SU-DHL-6 (cell line): ENCODE measurements at regions not wholly inside any gene's neighbourhood (a gene's known extent, or its start where the extent isn't known, plus 50 kb on each side); places are given as distances from the start of the nearest gene placed in this dataset.

ENCODE experiments used
- H2AFZ ChIP-seq: fragments of 200-600 bp; sonication (generic); 2 replicates; pipeline ENCODE4 v1.6.1; 2014; ENCODE audit warnings: low read depth, mild to moderate bottlenecking, moderate library complexity, mixed read lengths, antibody characterized with exemption, low read length; ENCODE audit not compliant: severe bottlenecking
- H3F3A ChIP-seq: fragments of 200-600 bp; shearing (Covaris generic); 2 replicates; pipeline ENCODE4 v1.6.0; 2016; ENCODE audit warnings: antibody characterized with exemption, mild to moderate bottlenecking; ENCODE audit not compliant: insufficient read depth
- H3K27ac ChIP-seq: fragments of 200-600 bp; sonication (generic); 2 replicates; pipeline ENCODE4 v1.5.1; 2016; ENCODE audit warnings: low read depth, mild to moderate bottlenecking, low read length, moderate library complexity, mixed read lengths
- H3K27me3 ChIP-seq: fragments of 200-600 bp; sonication (generic), shearing (Covaris generic); 2 replicates; pipeline ENCODE4 v1.6.0; 2014; ENCODE audit warnings: mild to moderate bottlenecking, low read length
- H3K36me3 ChIP-seq: fragments of 200-600 bp; sonication (generic); 2 replicates; pipeline ENCODE4 v1.6.1; 2014; ENCODE audit warnings: mild to moderate bottlenecking, low read length, mixed read lengths
- H3K4me2 ChIP-seq: fragments of 300-600, 200-600 bp; shearing (Covaris generic), sonication (generic); 2 replicates; pipeline ENCODE4 v1.6.0; 2014; ENCODE audit warnings: low read length, low read depth, mild to moderate bottlenecking; ENCODE audit not compliant: poor library complexity, severe bottlenecking
- H3K4me3 ChIP-seq: fragments of 200-600 bp; sonication (generic); 2 replicates; pipeline ENCODE4 v1.5.1; 2014; ENCODE audit warnings: antibody characterized with exemption, low read length, mild to moderate bottlenecking, mixed read lengths; ENCODE audit not compliant: insufficient read depth, poor library complexity, severe bottlenecking
- H3K79me2 ChIP-seq: fragments of 200-600 bp; sonication (generic); 2 replicates; pipeline ENCODE4 v1.6.1; 2014; ENCODE audit warnings: mild to moderate bottlenecking, low read length, moderate library complexity; ENCODE audit not compliant: insufficient read depth
- H3K9ac ChIP-seq: fragments of 200-600 bp; sonication (generic); 2 replicates; pipeline ENCODE4 v1.7.0; 2014; ENCODE audit warnings: mild to moderate bottlenecking, low read length
- H3K9me2 ChIP-seq: fragments of 200-600 bp; sonication (generic); replicated peaks from 2 replicates; pipeline ENCODE4 v1.6.1; 2014; ENCODE audit warnings: low read length; ENCODE audit not compliant: insufficient read depth
- H3K9me3 ChIP-seq: fragments of 200-600 bp; sonication (generic); 2 replicates; pipeline ENCODE4 v1.6.1; 2014; ENCODE audit warnings: low read length, mixed read lengths; ENCODE audit not compliant: insufficient read depth
- H4K20me1 ChIP-seq: fragments of 200-600 bp; sonication (generic); 2 replicates; pipeline ENCODE4 v1.6.1; 2014; ENCODE audit warnings: low read depth, mild to moderate bottlenecking, antibody characterized with exemption, low read length, moderate library complexity, mixed read lengths
- CTCF ChIP-seq: fragments of 200-600 bp; sonication (generic); IDR thresholded peaks from one replicate; pipeline ENCODE4 v1.5.1; 2017; ENCODE audit warnings: antibody characterized with exemption, mild to moderate bottlenecking, low read length, moderate library complexity; ENCODE audit not compliant: insufficient read depth, poor library complexity, severe bottlenecking
- EZH2phosphoT487 ChIP-seq: fragments of 200-600 bp; sonication (generic), shearing (Covaris generic); conservative IDR thresholded peaks from 2 replicates; pipeline ENCODE4 v1.6.1; 2018; ENCODE audit warnings: mild to moderate bottlenecking, antibody characterized with exemption, low read length, moderate library complexity, mixed read lengths

- Histone ChIP-seq H3K4me2 (no peak overlapping the region), H3K27me3 (no peaks in the 10 kb centered on the region), H3K4me3 (no peak overlapping the region), H3K79me2 (no peaks in the 10 kb centered on the region), H3K36me3 (no peaks in the 10 kb centered on the region), H3K9me2 (no peaks in the 10 kb centered on the region), H3F3A (no peaks in the 10 kb centered on the region), H2AFZ (no peak overlapping the region), H3K27ac (no peak overlapping the region), H3K9me3 (no peaks in the 10 kb centered on the region), H4K20me1 (no peaks in the 10 kb centered on the region), H3K9ac (no peak overlapping the region)
- TF ChIP-seq CTCF (no peak), EZH2phosphoT487 (no peak)
Measured at GRCh38 chr2:78561876-78562275, 463.6 kb upstream of the REG3G start.

- Histone ChIP-seq H3K4me3 (no peak overlapping the region), H4K20me1 (no peaks in the 10 kb centered on the region), H3K9me2 (no peaks in the 10 kb centered on the region), H3K79me2 (no peaks in the 10 kb centered on the region), H3K4me2 (no peak overlapping the region), H3K27me3 (no peaks in the 10 kb centered on the region), H3K9me3 (no peaks in the 10 kb centered on the region), H3K36me3 (no peaks in the 10 kb centered on the region), H3F3A (no peaks in the 10 kb centered on the region), H3K9ac (no peak overlapping the region), H2AFZ (no peak overlapping the region), H3K27ac (no peak overlapping the region)
- TF ChIP-seq EZH2phosphoT487 (no peak), CTCF (no peak)
Measured at GRCh38 chr2:78564666-78565065, 460.8 kb upstream of the REG3G start.

- Histone ChIP-seq H2AFZ (no peak overlapping the region), H3K9me2 (no peaks in the 10 kb centered on the region), H3K9me3 (no peaks in the 10 kb centered on the region), H3K79me2 (no peaks in the 10 kb centered on the region), H3K9ac (no peak overlapping the region), H3K4me3 (no peak overlapping the region), H3K36me3 (no peaks in the 10 kb centered on the region), H3K4me2 (no peak overlapping the region), H4K20me1 (no peaks in the 10 kb centered on the region), H3F3A (no peaks in the 10 kb centered on the region), H3K27ac (no peak overlapping the region), H3K27me3 (no peaks in the 10 kb centered on the region)
- TF ChIP-seq EZH2phosphoT487 (no peak), CTCF (no peak)
Measured at GRCh38 chr2:78568782-78569373, 456.6 kb upstream of the REG3G start.
